ENCODE measurements at regions not wholly inside any gene's neighbourhood (a gene's known extent, or its start where the extent isn't known, plus 50 kb on each side); places are given as distances from the start of the nearest gene placed in this dataset.
A peak's percentile ranks its signal among the peaks of the same experiment; 100 is the strongest.

DNA sequence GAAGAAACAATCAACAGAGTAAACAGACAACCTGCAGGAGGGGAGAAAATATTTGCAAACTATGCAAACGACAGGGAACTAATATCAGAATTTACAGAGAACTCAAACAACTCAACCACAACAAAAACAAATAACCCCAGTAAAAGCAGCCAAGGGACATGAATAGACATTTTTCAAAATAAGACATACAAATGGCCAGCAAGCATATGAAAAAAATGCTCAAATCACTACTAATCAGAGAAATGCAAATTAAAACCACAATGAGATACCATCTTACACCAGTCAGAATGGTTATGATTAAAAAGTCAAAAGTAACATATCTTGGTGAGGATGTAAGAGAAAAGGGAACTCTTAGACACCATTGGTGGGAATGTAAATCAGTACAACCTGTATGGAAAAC is 215.0 kb downstream of the THBS2 start:
- no peak overlapping the region for H3K4me3 ChIP-seq
- H3K36me3 ChIP-seq, result no peaks in the 10 kb centered on the region
- intact Hi-C loops (cut with DNase I), result no loop called here
- ATAC-seq (no peak), DNase-seq (no peak)
- no peak overlapping the region for H3K27ac ChIP-seq
- no peaks in the 10 kb centered on the region for H3K9me3 ChIP-seq
- TF ChIP-seq, protein P1, sequence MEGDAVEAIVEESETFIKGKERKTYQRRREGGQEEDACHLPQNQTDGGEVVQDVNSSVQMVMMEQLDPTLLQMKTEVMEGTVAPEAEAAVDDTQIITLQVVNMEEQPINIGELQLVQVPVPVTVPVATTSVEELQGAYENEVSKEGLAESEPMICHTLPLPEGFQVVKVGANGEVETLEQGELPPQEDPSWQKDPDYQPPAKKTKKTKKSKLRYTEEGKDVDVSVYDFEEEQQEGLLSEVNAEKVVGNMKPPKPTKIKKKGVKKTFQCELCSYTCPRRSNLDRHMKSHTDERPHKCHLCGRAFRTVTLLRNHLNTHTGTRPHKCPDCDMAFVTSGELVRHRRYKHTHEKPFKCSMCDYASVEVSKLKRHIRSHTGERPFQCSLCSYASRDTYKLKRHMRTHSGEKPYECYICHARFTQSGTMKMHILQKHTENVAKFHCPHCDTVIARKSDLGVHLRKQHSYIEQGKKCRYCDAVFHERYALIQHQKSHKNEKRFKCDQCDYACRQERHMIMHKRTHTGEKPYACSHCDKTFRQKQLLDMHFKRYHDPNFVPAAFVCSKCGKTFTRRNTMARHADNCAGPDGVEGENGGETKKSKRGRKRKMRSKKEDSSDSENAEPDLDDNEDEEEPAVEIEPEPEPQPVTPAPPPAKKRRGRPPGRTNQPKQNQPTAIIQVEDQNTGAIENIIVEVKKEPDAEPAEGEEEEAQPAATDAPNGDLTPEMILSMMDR (IDR thresholded peaks at IDR 0.05), result no peak
- H3K4me1 ChIP-seq, result no peaks in the 10 kb centered on the region
- no peaks in the 10 kb centered on the region for H3K27me3 ChIP-seq

DNA sequence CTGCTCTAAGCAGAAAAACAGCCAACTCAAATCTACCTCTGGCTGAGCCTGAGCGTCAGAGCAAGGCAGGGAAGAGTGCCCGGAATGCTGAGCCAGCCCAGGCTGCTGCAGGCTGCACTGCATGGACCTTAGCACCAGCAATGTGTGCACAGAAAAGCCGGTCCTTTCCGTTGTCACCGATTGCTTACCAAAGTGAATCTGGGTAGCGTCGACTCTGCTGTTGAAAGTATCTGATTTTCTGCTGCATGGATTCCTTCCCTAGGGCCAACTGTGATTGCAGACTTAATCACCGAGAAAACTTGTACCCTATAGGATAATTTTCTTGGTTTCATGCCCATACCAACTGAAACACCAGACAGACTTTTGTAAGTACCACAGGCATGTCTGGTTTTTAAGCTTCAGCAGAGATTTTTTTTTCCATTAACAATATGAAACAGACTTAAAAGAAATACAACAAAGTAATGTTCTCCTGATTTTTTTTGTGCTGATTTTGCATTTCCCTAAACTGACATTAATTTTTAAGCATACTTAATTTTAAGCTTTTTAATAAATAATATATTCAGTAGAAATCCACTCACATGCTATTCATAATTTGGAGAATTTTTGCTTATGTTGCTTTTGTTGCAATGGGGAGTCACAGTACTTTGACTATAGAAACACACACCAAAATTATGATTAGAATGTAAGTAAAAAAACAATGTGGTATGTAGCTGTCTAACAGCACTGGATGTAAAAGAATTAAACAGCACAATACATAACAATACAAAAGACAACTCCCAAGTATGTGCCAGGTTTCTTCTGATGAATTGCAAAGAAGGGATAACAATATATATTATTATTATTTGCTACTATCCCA is 218.0 kb downstream of the THBS2 start:
- TF ChIP-seq, protein P1 (IDR thresholded peaks at IDR 0.05), result no peak
- Histone ChIP-seq H3K4me3 (no peak overlapping the region), H3K27ac (no peak overlapping the region), H3K4me1 (no peaks in the 10 kb centered on the region), H3K9me3 (no peaks in the 10 kb centered on the region), H3K27me3 (no peaks in the 10 kb centered on the region), H3K36me3 (no peaks in the 10 kb centered on the region)
- intact Hi-C loops (cut with DNase I), result no loop called here
- DNase-seq (peak; percentile 21), ATAC-seq (no peak)

DNA sequence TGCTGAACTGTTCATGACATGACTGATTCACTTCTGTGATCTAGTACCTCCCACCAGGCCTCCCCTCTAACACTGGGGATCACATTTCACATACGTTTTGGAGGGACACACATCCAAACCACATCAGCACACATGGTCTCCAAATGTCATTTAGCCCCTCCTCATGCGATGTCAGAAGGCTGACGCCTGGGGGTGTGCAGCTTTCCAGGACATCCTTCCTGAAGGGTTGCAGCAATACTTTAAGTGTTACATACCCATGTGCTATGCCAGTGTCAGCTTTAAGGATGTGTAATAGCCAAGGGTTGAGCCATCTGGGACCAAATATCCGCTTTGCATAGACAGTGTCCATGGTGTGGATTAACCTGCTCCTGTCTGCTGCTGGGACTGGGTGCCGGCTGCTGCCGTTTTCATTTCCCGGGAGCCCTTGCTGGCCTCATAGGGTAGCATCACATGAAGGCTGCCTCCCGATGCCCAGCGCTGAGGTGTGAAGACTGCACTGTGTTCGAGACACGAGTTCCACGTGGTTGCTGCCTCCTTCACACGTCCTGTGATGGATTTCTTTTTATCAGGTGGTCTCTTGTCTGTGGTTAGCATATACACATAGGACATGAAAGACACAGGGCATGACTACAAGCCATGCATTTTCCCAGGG is 219.0 kb downstream of the THBS2 start:
- H3K4me1 ChIP-seq, result no peaks in the 10 kb centered on the region
- no peaks in the 10 kb centered on the region for H3K36me3 ChIP-seq
- no peaks in the 10 kb centered on the region for H3K9me3 ChIP-seq
- TF ChIP-seq, protein P1 (IDR thresholded peaks at IDR 0.05), result no peak
- ATAC-seq (no peak), DNase-seq (peak; percentile 36)
- intact Hi-C loops (cut with DNase I), result no loop called here
- H3K27ac ChIP-seq, result no peak overlapping the region
- no peak overlapping the region for H3K4me3 ChIP-seq
- no peaks in the 10 kb centered on the region for H3K27me3 ChIP-seq

DNA sequence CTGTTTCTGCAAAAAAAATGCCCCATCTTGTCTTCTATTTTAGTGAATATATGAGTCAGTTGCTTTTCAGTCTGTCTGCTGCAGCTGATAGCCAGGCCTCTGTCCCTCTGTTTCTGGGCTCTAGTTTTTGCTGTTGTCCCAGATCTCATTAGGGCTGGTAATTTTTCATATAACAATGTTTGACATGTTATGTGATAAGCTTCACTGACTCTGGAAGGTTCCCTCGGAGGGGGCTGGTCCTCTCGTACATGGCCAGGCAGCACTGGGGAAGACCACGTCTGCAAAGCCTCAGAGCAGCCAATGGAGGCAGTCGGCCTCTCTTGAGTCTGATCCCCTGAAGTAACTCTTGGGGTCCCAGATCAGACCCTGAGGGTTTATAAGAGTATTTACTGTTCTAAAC is 223.8 kb downstream of the THBS2 start:
- intact Hi-C loops (cut with DNase I), result no loop called here
- TF ChIP-seq, protein P1 (IDR thresholded peaks at IDR 0.05), result no peak
- no peaks in the 10 kb centered on the region for H3K9me3 ChIP-seq
- no peak for ATAC-seq
- H3K36me3 ChIP-seq, result no peaks in the 10 kb centered on the region
- no peak for DNase-seq
- no peak overlapping the region for H3K4me3 ChIP-seq
- H3K27me3 ChIP-seq, result no peaks in the 10 kb centered on the region
- no peak overlapping the region for H3K27ac ChIP-seq
- no peaks in the 10 kb centered on the region for H3K4me1 ChIP-seq

DNA sequence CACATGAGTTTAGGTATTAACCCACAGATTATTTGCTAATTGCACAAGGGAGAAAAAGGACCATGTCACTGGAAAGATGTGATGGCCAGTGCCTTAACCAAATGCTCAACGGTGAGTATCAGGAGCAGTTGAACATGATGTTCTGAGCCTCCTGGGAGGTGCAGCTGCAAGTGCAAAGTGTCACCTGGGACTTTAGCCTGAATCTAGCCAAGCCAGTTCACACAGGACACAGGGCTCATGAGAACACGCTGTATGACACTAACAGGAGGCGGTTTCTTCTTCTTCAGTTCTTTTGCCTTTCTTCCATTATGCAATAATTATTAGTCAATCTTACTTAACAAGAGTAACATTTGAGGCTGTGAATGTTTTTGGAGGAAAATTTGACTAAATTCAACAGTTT is 225.3 kb downstream of the THBS2 start:
- TF ChIP-seq, protein P1 (IDR thresholded peaks at IDR 0.05), result no peak
- intact Hi-C loops (cut with DNase I), result no loop called here
- no peak for ATAC-seq

More for the DNA sequence above, 225.3 kb downstream of the THBS2 start:
- Histone ChIP-seq H3K4me1 (no peaks in the 10 kb centered on the region), H3K36me3 (no peaks in the 10 kb centered on the region), H3K27me3 (no peaks in the 10 kb centered on the region), H3K9me3 (no peaks in the 10 kb centered on the region), H3K4me3 (no peak overlapping the region), H3K27ac (no peak overlapping the region)
- DNase-seq, result no peak
